Heart left ventricle (tissue), 13 donors: ENCODE measurements at regions not wholly inside any gene's neighbourhood (a gene's known extent, or its start where the extent isn't known, plus 50 kb on each side); places are given as distances from the start of the nearest gene placed in this dataset.

ENCODE experiments used
- CTCF ChIP-seq, 12 donors: fragments of 200-600 bp; sonication (generic) in 4 of 12; IDR thresholded peaks; one replicate each; pipeline versions ENCODE4 v1.5.0 to v1.8.0; 2018 to 2022; ENCODE audit warnings: antibody characterized with exemption in 12 of 12, mild to moderate bottlenecking in 5 of 12
- POLR2A ChIP-seq, 2 donors: fragments of 450-650 bp; IDR thresholded peaks; one replicate each; pipeline ENCODE4 v1.6.1; 2017; ENCODE audit warnings: antibody characterized with exemption in 2 of 2, mild to moderate bottlenecking in 2 of 2, moderate library complexity in 2 of 2
- donor health status: ischemic (EF 13 %, LVEDD 7.1; RV severe dilation, severe dysfunction).
- donor health status: DM: no; HTN: yes; CAD: no.
- donor health status: DM: no; HTN: no; CAD: no.
- donor health status: ischemic (EF 25% LVEDD 6.9; RV normal size, moderate dysfunction).
- donor health status: ischemic (EF 25% LVEDD 5.7; RV mildly dilated, moderate dysfunction).
- donor health status: ischemic (EF 35%, LVEDD 5.7; RV mildly dilated, moderate dysfunction).
- donor health status: nonischemic (EF 11% LVEDD 7.7; RV severe dilation, severe dysfunction).
- donor health status: DM: yes; HTN: yes; CAD: no.
- donor health status: PGD.
- donor health status: ischemic (EF 29% LVEDD 5.4; RV normal size, mild dysfunction).
- donor health status: nonischemic (EF 23%, LVEDD 6.1; RV moderate dilation, normal function).

- TF ChIP-seq CTCF (IDR thresholded peaks at IDR 0.05): no peak
- no peak for TF ChIP-seq POLR2A (IDR thresholded peaks at IDR 0.05)
Observed at GRCh38 chr2:138441916-138442315, 59.7 kb upstream of the SPOPL start.
